ENCODE measurements at regions not wholly inside any gene's neighbourhood (a gene's known extent, or its start where the extent isn't known, plus 50 kb on each side); places are given as distances from the start of the nearest gene placed in this dataset.

DNA sequence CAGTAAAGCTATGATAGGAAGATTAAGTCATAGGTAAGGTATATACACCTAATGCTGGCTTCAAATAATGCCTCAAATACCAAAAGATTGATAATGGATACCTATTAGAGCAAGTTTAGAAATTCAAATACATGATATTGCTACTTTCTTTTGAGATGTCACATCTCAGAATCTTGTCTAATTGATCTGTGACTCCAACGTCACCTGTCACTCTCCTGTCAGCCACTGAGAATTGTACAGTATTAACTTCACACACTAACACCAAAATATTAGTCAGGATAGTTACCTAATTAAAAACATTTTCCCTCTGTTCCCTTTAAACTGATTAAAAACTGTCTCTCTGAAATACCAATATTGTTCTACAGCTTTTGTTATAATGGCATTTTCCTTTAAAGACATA is 575.5 kb upstream of the ID4 start:
- TF ChIP-seq, protein P1, sequence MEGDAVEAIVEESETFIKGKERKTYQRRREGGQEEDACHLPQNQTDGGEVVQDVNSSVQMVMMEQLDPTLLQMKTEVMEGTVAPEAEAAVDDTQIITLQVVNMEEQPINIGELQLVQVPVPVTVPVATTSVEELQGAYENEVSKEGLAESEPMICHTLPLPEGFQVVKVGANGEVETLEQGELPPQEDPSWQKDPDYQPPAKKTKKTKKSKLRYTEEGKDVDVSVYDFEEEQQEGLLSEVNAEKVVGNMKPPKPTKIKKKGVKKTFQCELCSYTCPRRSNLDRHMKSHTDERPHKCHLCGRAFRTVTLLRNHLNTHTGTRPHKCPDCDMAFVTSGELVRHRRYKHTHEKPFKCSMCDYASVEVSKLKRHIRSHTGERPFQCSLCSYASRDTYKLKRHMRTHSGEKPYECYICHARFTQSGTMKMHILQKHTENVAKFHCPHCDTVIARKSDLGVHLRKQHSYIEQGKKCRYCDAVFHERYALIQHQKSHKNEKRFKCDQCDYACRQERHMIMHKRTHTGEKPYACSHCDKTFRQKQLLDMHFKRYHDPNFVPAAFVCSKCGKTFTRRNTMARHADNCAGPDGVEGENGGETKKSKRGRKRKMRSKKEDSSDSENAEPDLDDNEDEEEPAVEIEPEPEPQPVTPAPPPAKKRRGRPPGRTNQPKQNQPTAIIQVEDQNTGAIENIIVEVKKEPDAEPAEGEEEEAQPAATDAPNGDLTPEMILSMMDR (IDR thresholded peaks at IDR 0.05; ENCODE audit: borderline replicate concordance, extremely low read depth, low read length, poor library complexity, severe bottlenecking) = no peak
- no peak for TF ChIP-seq EZH2 (IDR thresholded peaks at IDR 0.05; ENCODE audit: borderline replicate concordance, low read depth, low read length, severe bottlenecking)
